Sigmoid colon (tissue), 4 donors: ENCODE measurements at regions not wholly inside any gene's neighbourhood (a gene's known extent, or its start where the extent isn't known, plus 50 kb on each side); places are given as distances from the start of the nearest gene placed in this dataset.
"Not testable (repeated sequence)": the region's sequence is repeated elsewhere in the genome, so short reads cannot be mapped to it uniquely, and the experiment has no call there.

Experiments used
- CTCF ChIP-seq, 4 experiments: fragments of 450-650 bp in 3 of 4; fragments of 200-600 bp in 1 of 4; IDR thresholded peaks; one replicate each; pipeline ENCODE4 v1.5.1; 2016 to 2019; ENCODE audit warnings: antibody characterized with exemption in 4 of 4, mild to moderate bottlenecking in 3 of 4, moderate library complexity in 2 of 4
- EP300 ChIP-seq, 4 donors: sonication (generic); formaldehyde crosslinking; IDR thresholded peaks; one replicate each; pipeline ENCODE4 v1.6.1; 2017; ENCODE audit warnings: antibody characterized with exemption in 4 of 4
- POLR2A ChIP-seq, 2 donors: fragments of 450-650 bp; IDR thresholded peaks; one replicate each; pipeline ENCODE4 v1.6.1; 2016; ENCODE audit warnings: antibody characterized with exemption in 2 of 2, mild to moderate bottlenecking in 2 of 2, moderate library complexity in 2 of 2
- POLR2AphosphoS5 ChIP-seq, 4 donors: sonication (generic); formaldehyde crosslinking; IDR thresholded peaks; one replicate each; pipeline ENCODE4 v1.6.1; 2017; ENCODE audit warnings: antibody characterized with exemption in 4 of 4

- TF ChIP-seq CTCF, POLR2A, POLR2AphosphoS5, EP300 (IDR thresholded peaks at IDR 0.05): not testable (repeated sequence)
Measured at GRCh38 chr19:23536341-23536740, 141.1 kb upstream of the ZNF91 start.
